GM18909 (cell line): ENCODE measurements at regions not wholly inside any gene's neighbourhood (a gene's known extent, or its start where the extent isn't known, plus 50 kb on each side); places are given as distances from the start of the nearest gene placed in this dataset.

Source experiments
- ATAC-seq: cut with Tn5 transposase; IDR thresholded peaks from one replicate; pipeline ENCODE4 v1.9.1; 2021; ENCODE audit warnings: mild to moderate bottlenecking; ENCODE audit not compliant: unreplicated experiment, poor library complexity

DNA sequence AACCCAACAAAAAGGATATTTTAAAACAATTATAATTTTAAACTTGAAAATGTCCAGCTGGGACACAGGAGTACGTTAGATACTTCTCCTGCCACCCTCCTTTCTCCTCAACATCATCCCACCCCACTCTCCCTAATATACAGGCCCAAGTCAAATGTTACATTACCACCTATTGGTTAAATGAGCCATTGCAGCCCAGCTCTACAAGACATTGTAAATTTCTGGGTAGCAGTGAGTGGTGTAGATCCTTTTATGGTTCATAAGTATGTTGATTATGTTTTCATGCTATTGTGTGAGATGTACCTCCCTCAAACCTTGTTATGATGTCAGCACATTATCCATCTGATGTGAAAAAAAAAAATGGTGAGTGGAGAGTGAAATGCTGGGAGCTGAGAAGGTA is 187.1 kb upstream of the BCOR start:
- no peak for ATAC-seq

DNA sequence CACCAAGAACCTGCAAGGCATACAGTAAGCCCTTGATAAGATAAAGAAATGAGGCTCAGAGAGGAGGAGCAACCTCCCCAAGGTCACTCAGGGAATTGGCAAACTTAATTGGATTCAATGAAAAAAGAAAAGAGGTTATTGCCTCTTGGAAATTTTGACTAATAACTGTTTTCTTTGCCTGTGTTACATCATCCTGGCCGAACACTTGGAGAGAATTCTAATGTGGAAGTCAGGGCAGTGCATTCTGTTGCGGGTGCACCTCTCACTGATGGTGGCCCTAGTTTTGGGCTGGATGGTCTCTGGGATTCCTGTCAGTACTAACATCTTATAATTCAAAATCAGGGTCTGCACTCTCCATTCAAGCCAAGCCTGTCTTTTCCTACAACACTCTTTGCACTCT is 186.2 kb upstream of the BCOR start:
- ATAC-seq, result no peak

DNA sequence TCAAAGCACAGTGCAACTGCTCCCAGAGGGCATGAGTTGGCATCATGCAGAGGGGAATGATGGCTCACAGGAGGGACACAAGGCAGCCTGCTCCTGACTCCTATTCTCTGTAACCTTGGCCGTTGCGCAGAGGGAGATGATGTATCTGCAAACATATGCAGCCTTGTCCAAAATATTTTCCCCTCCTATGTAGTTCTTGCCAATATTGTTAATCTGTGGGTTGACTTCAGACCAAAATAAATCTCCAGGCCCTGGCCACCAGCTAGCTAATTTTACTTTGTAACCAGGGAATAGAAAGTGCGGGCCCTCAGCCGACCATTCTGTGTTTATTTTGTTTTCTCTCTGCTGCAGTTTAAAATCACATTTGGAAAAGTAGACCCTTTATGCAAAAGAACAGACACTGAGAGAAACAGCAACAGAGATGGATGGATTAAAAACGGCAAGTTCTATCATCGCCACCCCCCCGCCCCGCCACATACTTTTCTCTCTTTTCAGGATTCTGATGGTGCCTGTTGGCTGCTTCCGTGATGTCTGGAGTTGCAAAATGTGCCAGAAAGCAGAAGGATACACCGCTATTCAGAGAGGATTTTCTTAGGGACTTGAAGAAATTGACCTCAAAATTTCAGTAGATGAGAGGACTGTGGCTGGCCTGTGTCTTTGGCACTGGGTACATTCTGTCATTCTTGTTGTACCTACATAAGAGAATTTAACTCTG is 185.3 kb upstream of the BCOR start:
- ATAC-seq, result no peak

DNA sequence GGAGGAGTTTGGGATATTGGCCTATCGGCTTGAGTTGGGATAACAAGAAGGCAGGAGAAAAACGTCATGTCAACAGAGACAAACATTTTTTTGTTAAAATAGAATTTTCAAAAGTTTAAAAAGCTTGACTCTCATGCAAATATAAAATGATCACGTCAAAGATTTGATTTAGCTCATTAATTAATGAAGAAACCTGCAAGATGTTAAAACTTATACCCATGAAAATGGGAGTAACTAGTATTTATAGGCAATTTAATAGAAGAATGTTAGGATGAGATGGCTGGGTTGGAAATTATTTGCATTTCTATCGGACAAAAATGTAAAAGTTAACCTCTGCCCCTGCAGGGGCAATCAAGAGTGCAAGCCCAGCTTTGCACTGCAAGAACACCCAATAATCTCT is 184.6 kb upstream of the BCOR start:
- ATAC-seq, result no peak

DNA sequence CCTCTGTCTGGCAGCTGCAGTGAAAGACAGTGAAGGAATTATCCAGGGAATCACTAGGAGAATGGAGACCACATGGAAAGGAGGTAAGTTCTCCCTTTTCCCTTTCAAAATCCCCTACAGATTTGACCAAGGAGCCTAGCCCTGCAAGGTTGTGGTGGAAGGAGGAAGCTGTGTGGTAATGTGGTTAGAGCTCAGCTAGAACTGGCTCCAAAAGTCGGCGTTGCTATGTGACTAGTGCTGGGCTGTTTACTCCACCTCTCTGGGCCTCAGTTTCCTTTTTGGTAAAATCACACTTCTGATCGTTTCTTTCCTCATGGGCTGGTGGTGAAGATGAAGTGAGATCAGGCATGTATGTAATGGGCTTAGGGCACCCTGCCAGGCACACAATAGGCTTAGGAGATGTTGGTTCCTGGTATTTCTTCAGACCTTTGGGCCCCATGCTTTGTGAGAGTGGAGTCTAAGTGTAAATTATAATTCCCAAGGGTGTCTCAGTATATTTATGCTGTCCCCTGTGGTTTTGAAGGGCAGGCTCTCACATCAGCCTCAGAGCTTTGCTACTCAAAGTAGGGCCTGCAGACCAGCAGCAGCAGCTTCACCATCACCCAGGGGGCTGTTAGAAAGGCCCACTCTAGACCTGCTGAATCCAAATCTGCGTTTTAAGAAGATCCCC is 183.7 kb upstream of the BCOR start:
- no peak for ATAC-seq

DNA sequence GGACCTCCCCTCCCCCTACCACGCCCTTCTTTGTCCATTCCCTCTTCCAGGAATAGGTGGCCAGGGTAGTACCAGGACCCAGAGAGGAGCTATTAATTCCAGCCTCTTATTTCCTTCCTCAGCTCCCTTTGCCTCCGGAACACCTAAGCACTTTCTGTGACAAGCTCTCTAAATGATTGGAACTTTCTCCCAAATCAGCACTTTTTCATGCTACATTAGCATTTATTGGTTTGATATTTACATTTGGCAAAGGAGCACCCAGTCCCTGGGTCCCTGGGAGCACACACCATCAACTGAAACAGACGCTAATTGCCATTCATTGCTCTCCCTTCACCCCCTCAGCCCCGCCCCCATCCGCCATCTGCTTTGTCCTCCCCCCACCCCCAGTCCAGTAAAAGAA is 182.0 kb upstream of the BCOR start:
- no peak for ATAC-seq

DNA sequence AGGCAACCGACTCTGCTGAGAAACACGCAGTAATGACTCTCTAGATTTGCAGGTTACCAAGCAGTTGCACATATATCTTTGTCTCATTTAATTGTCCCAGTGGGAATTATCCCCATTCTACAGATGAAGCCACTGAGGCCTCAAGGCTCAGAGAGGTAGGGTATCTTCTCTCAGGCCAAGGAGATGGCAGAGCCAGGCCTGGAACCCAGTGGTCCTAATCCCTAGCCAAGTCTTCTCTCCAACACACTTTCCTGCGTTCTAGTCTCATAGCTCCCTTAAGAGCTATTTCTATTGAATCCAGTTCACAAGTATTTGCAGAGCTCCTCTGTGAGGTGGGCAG is 181.3 kb upstream of the BCOR start:
- no peak for ATAC-seq

DNA sequence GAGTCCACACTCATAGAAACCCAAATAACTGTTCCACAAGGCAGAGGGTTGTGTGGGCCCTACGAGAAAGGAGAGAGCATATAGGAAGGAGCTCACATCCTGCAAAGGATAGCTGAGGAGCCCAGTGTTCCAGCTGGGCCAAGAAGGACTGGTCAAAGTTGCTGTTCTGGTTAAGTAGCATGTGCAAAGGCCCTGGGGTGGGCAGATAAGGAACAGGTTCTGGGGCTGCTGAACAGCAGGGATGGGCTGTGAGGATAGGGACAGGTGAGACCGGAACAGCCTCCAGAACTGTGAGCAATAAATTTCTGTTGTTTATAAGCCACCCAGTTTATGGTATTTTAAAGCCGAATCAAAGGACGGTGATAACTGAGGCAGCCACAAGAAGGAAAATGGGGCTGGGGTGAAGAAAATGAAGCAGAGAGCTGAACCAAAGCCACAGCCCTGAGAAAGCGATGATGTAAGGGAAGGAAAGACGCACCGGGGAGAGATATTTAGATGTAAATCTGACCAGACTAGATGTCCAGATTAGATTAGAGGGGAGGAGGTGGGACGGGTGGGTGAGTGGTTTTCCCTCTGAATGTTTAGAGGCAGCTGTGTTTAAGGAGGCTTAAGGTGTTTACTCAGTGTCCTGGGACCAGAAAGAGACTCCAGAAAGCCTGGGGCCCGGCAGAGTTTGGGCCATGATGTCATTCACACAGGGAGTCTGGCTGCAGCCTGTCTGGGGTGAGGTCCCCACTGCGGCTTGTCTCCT is 180.8 kb upstream of the BCOR start:
- no peak for ATAC-seq

DNA sequence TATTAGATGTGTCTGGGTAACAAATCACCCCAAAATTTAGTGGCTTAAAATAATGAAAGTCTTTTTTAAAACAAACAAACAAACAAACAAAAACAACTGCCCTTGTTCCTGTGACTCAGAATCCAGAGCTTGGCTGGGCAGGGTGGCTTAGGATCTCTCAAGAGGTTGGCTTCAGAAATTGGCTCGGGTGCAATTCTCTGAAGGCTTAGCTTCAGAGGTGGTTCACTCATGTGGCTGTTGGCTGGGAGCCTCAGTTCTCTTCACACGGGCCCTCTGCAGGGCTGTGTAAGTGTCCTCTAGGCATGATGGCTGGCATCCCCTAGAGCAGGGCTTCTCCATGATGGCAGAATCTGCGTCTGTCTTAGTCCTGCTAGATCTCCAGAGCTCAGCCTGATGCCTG is 179.9 kb upstream of the BCOR start:
- ATAC-seq, result no peak

DNA sequence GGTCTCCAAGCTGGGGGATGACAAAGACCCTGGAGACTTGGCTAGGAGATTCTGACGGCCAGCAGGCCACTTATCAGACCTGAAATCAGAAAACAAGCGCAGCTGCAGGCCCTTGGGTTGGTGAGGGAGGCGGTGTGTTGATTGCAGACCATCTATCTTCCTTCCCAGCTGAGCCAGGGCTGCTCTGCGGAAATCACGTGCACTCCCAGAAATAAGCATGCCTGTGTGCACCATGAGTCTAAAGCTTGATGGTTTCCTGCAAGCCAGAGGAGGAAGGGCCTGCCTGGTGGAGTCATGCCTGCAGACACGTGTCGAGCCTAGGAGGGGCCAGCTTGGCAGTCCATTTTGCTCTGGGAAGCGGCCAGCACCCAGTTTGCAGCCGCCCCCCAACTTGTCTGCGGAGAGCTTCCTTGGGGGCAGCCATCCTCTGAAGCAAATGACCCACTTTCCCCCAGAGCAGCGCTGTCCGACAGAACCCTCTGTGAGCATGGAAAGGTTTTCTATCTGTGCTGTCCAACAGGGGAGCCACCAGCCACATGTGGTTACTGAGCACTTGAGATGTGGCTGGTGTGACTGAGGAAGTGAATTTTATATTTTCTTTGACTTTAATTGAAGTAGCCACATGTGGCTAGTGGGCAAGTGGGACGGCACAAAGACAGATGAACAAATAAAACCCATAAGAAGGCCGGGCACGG is 175.7 kb upstream of the BCOR start:
- ATAC-seq, result no peak

DNA sequence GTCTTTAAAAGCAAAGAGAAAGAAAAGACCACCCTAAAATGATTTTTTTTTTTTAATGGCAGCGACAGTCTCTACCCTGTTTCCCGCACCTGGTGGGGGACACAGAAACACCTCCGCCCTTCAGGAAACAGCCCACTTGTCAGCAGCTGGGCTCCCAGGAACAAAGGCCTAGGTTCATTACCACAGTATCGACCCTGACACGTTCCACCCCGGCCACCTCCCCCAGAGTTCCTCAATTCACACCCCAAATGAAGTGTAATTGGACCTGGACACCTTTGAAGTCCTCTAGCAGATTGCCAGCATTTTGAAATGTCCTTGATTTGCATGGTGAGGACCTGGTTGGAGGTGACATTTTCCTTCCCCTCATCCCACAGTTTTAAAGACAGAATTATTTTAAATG is 175.0 kb upstream of the BCOR start:
- no peak for ATAC-seq

DNA sequence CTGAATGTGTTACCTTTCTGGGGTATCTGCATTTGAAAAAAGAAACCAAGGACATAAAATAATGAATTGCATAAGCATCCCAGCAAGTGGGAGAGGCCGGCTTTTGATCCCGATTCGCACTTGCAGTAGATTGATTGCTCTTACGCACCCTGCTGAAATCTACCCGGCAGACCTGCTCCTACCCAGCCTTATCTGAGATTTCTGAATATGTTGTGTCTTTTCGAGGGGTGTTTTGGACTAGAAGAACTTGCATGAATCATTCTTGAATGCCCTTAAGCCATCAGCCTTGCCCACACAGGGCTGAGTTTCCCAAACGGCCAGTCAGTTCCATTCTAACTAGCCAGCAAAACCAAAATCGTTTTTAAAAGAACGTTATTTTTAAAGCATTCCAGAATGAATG is 174.4 kb upstream of the BCOR start:
- no peak for ATAC-seq

DNA sequence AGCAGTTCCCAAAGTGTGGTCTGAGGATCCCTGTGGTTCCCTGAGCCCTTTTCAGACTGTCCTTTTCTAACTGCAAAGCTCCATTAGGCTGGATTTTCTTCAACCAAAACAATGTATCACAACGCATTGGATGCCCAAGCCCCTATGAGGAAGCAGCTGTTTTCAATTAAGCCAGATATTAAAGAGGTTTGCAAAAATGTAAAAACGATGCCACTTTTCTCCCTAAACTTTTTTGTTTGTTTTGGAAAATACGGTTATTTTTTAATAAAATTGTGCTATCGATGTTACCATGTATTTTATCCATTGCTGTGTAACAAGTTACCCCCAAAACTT is 170.4 kb upstream of the BCOR start:
- ATAC-seq, result no peak

DNA sequence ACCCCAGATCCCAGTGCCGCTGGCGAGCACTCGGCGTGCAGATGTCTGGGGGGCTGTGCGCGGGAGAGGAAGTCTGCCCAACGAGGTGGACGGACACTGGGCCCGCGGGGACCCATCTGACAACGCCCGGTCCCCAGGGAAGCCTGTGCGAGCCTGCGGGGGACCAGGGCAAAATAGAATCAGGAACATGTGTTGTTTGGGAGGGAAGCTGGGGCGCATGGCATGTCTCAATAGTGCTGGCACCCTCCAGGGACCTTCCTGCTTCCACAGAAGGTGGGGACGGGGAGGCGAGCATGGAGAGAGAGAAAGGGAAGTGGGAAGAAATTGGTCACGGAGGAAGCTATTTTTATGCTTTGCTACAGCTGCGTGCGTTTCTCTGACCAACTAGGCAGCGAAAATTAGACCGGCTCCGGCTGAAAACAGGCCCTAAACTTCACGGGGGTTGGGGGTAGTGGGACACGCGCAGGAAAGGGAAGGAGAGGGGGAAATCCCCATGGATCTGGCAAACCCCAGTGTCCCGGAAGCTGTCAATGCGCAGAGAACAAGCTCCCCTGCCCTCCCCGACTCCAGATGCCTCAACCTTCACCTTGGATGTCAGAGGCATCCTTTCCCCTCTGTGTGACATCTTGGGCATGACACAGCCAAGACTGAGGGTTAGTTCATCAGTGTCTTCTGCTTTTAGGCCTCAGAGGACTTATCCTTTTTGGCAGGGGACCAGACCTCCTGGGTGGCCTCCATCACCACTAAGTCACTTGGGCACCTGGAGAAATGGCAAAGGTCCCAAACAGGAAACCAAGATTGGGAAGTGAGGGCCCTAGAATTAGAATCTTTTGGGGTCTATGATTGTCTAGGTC is 169.8 kb upstream of the BCOR start:
- no peak for ATAC-seq

DNA sequence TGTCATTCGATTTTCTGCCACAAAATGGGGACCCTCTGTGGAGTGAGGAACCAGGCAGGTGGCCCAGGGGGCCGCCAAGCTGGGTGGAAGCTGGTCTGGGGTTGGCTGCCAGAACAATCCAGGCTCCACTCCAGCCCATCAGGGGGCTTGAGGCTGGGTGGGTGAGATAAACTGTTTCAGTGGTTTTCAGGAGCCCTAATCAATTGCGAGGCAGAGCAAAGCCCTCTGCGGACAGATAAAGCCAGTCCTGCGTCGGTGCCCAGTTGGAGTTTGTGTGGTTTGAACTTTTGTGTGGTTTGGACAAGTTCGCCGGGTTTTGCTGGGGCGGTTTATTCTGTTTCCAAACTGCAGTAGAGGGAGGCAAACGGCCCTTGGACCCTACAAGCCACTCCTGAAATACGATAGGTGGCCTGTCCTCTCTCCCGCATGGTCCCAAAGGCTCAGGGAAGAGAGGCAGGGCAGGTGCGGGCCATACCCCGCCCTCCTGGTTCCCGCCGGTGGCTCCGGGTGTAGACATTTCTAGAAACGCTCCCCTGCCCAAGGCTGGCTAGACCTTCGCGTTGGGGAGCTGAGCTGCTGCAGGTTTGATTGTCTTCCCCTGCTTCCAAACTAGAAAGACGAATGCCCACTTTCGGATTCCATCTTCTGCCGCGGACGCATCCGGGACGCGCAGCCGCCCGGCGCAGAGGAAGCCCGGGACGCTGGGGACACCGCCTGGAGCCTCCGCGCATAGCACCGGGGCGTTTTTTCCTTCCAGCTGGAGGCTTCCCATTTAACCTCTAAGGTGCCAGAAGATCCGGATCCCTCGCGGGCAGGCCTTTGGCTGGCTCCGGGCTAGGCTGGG is 169.0 kb upstream of the BCOR start:
- ATAC-seq, result no peak

DNA sequence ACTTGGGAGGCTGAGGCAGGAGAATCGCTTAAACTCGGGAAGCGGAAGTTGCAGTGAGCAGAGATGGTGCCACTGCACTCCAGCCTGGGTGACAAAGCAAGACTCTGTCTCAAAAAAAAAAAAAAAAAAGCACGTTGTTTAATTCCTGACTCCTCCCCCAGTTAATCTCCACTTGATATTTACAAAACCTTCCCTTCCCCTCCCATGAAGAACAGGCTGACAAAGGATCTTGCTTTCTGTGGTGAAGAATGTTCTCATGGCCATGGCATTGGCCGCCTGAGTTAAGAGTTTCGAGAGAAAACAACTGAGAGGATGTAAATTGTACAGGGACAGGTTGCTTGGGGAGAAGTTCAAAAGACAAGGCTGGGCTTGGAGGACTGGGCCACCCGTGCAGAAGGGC is 168.2 kb upstream of the BCOR start:
- ATAC-seq, result no peak

DNA sequence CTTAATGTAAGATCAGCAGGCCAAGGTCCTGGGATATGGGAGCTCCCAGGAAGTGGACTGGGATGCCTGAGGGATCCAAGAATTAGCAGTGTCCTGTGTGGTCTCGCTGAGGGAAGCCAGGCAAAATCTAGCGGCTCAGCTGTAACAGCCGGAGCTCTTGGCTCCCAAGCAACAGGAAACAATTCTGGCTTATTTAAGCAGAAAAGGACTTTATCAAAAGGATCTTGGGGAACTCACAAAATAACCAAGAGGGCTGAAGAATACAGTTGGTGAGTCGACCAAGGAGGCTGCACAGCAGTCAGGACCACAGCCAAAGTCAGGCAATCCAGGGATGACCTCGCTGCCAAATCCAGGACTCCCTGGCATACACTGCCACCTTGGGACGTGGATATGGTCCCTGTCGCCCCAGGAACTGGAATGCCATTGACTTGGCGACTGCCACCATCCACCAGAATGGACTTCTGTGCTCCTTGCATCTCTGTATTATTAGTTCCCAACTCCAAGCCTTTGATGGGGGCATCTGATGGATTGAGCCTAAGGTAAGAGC is 165.3 kb upstream of the BCOR start:
- ATAC-seq, result no peak

DNA sequence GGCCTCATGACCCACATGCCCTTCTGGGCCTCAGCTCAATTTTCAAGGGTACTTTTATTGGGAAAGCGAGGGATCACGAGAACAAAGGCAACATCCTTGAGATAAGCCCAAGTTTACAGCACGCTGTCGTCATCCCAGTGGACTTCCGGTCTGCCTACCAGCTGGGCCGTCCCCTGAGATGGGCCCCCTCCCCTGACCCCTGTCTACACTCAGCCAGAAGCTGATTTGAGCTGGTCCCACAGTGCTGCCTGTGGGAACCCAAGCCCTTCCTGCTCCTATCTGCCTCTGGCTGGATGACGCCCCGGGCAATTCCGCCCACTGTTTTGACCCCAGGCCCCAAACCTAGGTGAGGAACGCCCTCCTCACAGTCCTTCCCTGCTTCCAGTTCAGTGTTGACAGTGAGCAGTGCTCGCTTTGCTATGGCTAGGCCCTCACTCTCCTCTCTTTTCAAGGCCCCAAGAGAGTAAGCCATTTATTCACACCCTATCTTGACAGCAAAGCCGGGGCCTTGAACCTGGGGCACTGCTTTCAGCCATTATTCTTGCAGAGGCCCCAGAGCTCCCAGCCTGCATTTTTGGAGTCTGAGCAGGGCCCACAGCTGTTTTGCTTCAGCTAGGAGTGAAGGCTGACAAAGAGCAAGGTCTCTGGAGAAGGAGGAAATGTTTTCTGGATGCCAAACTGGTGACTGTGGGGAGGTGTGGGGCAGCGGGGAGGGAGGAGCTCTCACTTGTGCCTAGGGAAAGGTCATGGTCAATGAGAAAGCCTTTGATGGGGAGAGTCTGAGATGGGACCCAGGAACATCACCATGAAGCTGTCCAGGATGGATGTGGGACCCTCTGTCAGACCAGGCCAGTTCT is 164.6 kb upstream of the BCOR start:
- ATAC-seq, result no peak

DNA sequence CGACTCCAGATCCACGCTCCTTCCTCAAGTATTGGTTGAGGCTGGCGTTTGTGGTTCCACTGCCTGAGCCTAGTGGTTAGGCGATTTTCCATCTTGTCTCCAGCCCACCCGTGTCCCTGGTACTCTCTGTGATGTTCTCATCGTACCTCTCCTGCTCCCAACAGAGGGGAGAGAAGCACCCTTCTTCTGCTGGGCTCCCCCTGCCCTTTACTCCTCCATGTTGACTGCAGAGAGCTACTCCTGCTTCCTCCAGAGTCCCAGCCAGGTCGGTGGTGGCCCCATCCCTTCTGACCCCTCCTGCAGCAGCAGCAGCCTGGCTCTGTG is 164.0 kb upstream of the BCOR start:
- ATAC-seq, result no peak
